H9 (cell line): ENCODE measurements at regions not wholly inside any gene's neighbourhood (a gene's known extent, or its start where the extent isn't known, plus 50 kb on each side); places are given as distances from the start of the nearest gene placed in this dataset.

Source experiments
- DNase-seq: peaks from one replicate; pipeline ENCODE4 v3.0.0-alpha.2; 2017
- H2AFZ ChIP-seq: one replicate; pipeline ENCODE4 v1.6.1; 2013; ENCODE audit warnings: mild to moderate bottlenecking, low read length, control low read depth, moderate library complexity
- H2AK5ac ChIP-seq: 2 replicates; pipeline ENCODE4 v1.6.1; 2013; ENCODE audit warnings: low read length, control low read depth, mixed read lengths; ENCODE audit not compliant: insufficient read length
- H2BK120ac ChIP-seq: one replicate; pipeline ENCODE4 v1.6.1; 2013; ENCODE audit warnings: low read depth, mild to moderate bottlenecking, low read length, control low read depth, inconsistent platforms; ENCODE audit not compliant: poor library complexity, severe bottlenecking
- H2BK12ac ChIP-seq: 2 replicates; pipeline ENCODE4 v1.6.1; 2013; ENCODE audit warnings: low read length, control low read depth, mixed read lengths, low read depth; ENCODE audit not compliant: insufficient read length
- H2BK15ac ChIP-seq: 2 replicates; pipeline ENCODE4 v1.6.1; 2013; ENCODE audit warnings: low read depth, low read length, control low read depth
- H2BK20ac ChIP-seq: one replicate; pipeline ENCODE4 v1.6.1; 2013; ENCODE audit warnings: low read depth, mild to moderate bottlenecking, low read length, control low read depth, inconsistent platforms; ENCODE audit not compliant: poor library complexity, severe bottlenecking
- H2BK5ac ChIP-seq: 2 replicates; pipeline ENCODE4 v1.6.1; 2013; ENCODE audit warnings: low read length, control low read depth, mixed read lengths; ENCODE audit not compliant: insufficient read length
- H3K14ac ChIP-seq: 2 replicates; pipeline ENCODE4 v1.6.1; 2013; ENCODE audit warnings: low read length, control low read depth; ENCODE audit not compliant: insufficient read depth
- H3K18ac ChIP-seq: 2 replicates; pipeline ENCODE4 v1.6.1; 2013; ENCODE audit warnings: low read depth, mild to moderate bottlenecking, mixed read lengths, low read length, control low read depth; ENCODE audit not compliant: insufficient read length
- H3K23ac ChIP-seq: 2 replicates; pipeline ENCODE4 v1.6.1; 2013; ENCODE audit warnings: low read length, control low read depth, mixed read lengths, low read depth; ENCODE audit not compliant: insufficient read length
- H3K23me2 ChIP-seq: 2 replicates; pipeline ENCODE4 v1.6.1; 2013; ENCODE audit warnings: low read depth, mild to moderate bottlenecking, mixed read lengths, low read length, control low read depth; ENCODE audit not compliant: insufficient read length, poor library complexity, severe bottlenecking
- H3K27ac ChIP-seq: 2 replicates; pipeline ENCODE4 v1.5.1; 2013; ENCODE audit warnings: low read length, control low read depth, mixed read lengths, low read depth; ENCODE audit not compliant: insufficient read length
- H3K27me3 ChIP-seq: 2 replicates; pipeline ENCODE4 v1.6.1; 2013; ENCODE audit warnings: low read length, control low read depth, inconsistent platforms; ENCODE audit not compliant: insufficient read depth
- H3K4ac ChIP-seq: 2 replicates; pipeline ENCODE4 v1.6.1; 2013; ENCODE audit warnings: low read depth, mild to moderate bottlenecking, control low read depth, inconsistent platforms, low read length, moderate library complexity
- H3K4me1 ChIP-seq: 2 replicates; pipeline ENCODE4 v1.6.1; 2013; ENCODE audit warnings: low read length, control low read depth, inconsistent platforms; ENCODE audit not compliant: insufficient read depth
- H3K4me2 ChIP-seq: 2 replicates; pipeline ENCODE4 v1.6.1; 2013; ENCODE audit warnings: low read length, control low read depth, mixed read lengths; ENCODE audit not compliant: insufficient read length, insufficient read depth
- H3K56ac ChIP-seq: 2 replicates; pipeline ENCODE4 v1.6.1; 2013; ENCODE audit warnings: low read depth, mild to moderate bottlenecking, mixed read lengths, low read length, control low read depth; ENCODE audit not compliant: insufficient read length
- H3K79me1 ChIP-seq: 2 replicates; pipeline ENCODE4 v1.6.1; 2013; ENCODE audit warnings: low read depth, mild to moderate bottlenecking, moderate library complexity, low read length, control low read depth, inconsistent platforms; ENCODE audit not compliant: insufficient read depth, poor library complexity, severe bottlenecking
- H3K79me2 ChIP-seq: 2 replicates; pipeline ENCODE4 v1.6.1; 2013; ENCODE audit warnings: low read length, control low read depth, inconsistent platforms; ENCODE audit not compliant: insufficient read depth
- H3K9ac ChIP-seq: 2 replicates; pipeline ENCODE4 v1.6.1; 2013; ENCODE audit warnings: low read length, control low read depth, mixed read lengths; ENCODE audit not compliant: insufficient read length; ENCODE audit errors: extremely low read depth
- H3K9me3 ChIP-seq: one replicate; pipeline ENCODE4 v1.6.1; 2013; ENCODE audit warnings: low read depth, low read length, inconsistent platforms; ENCODE audit not compliant: control insufficient read depth
- H3T11ph ChIP-seq: one replicate; pipeline ENCODE4 v1.6.1; 2013; ENCODE audit warnings: mild to moderate bottlenecking, low read length, control low read depth, inconsistent platforms
- H4K20me1 ChIP-seq: one replicate; pipeline ENCODE4 v1.6.1; 2013; ENCODE audit not compliant: control insufficient read depth, insufficient read length, insufficient read depth
- H4K5ac ChIP-seq: 2 replicates; pipeline ENCODE4 v1.6.1; 2013; ENCODE audit warnings: low read depth, mild to moderate bottlenecking, mixed read lengths, low read length, control low read depth; ENCODE audit not compliant: insufficient read length
- H4K8ac ChIP-seq: replicated peaks from 2 replicates; pipeline ENCODE4 v1.6.1; 2013; ENCODE audit warnings: low read length, control low read depth, mixed read lengths, low read depth; ENCODE audit not compliant: insufficient read length
- H4K91ac ChIP-seq: 2 replicates; pipeline ENCODE4 v1.6.1; 2013; ENCODE audit warnings: low read depth, mild to moderate bottlenecking, moderate library complexity, mixed read lengths, low read length, control low read depth; ENCODE audit not compliant: insufficient read length
- H3K27ac Mint-ChIP-seq, 3 experiments: 2 replicates in 2 of 3; 3 replicates in 1 of 3; pipeline ENCODE4 v1.8.0; 2020 to 2021; ENCODE audit warnings: mixed read lengths in 3 of 3, mild to moderate bottlenecking in 1 of 3, moderate library complexity in 1 of 3
- H3K27me3 Mint-ChIP-seq: 2 replicates; pipeline ENCODE4 v1.8.0; 2021; ENCODE audit warnings: low read depth, mild to moderate bottlenecking, moderate library complexity, mixed read lengths
- H3K36me3 Mint-ChIP-seq, 3 experiments: 2 replicates in 2 of 3; 3 replicates in 1 of 3; pipeline ENCODE4 v1.8.0; 2020 to 2021; ENCODE audit warnings: low read depth in 3 of 3, mixed read lengths in 3 of 3; ENCODE audit not compliant: insufficient read depth in 1 of 3
- H3K4me1 Mint-ChIP-seq, 2 experiments: 2 replicates each; pipeline ENCODE4 v1.8.0; 2020; ENCODE audit warnings: mixed read lengths in 2 of 2
- H3K4me3 Mint-ChIP-seq, 2 experiments: 2 replicates in 1 of 2; 3 replicates in 1 of 2; pipeline ENCODE4 v1.8.0; 2020 to 2021; ENCODE audit warnings: mild to moderate bottlenecking in 2 of 2, mixed read lengths in 2 of 2, moderate library complexity in 1 of 2
- H3K9me3 Mint-ChIP-seq, 2 experiments: 2 replicates in 1 of 2; 3 replicates in 1 of 2; pipeline ENCODE4 v1.8.0; 2020; ENCODE audit warnings: mild to moderate bottlenecking in 2 of 2, mixed read lengths in 2 of 2, moderate library complexity in 1 of 2
- WGBS: extraction: QIAGEN DNeasy Blood & Tissue Kit; methylation state at CpG from one replicate; pipeline ENCODE4 v1.1.7; 2013; ENCODE audit warnings: missing lambda C conversion rate, low lambda C conversion rate, mixed read lengths; ENCODE audit not compliant: insufficient read length; ENCODE audit errors: extremely low coverage; 5-methylcytosine and 5-hydroxymethylcytosine counted together
- TF ChIP-seq, protein P1 (sequence below): fragments of 200-600 bp; sonication (generic); conservative IDR thresholded peaks from 3 replicates; pipeline ENCODE4 v1.8.0; 2021; ENCODE audit warnings: antibody characterized with exemption, mild to moderate bottlenecking

DNA sequence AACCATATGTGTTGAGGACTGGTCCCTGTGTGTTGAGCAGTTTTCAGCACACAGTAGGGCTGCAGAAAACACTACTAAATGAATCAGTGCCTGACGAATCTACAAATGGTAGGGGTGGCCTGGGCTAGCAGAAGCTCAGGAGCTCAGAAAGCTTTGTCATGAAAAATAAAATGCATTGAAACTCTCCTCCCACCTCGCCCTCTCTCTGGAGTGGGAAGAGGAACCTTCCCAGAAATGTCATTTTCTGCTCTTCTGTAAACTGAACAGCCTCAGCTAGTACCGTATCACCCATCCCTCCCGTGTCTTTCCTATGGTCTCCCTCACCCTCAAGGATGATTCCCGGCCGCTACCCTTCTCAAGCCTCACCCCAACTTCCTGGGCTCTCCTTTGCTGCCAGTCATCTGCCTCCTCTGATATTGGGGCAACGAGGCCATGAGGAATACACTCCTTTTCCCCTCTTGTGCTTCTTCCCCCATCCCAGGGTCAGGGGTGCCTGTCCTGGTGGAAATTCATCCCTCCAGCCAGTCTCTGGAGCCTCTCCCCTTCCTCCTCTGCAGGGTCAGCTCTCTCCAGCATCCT lies 734.5 kb downstream of the PTPRU start:
- no peak overlapping the region for H2BK12ac ChIP-seq

More for the DNA sequence above, 734.5 kb downstream of the PTPRU start:
- no peak overlapping the region for H4K8ac ChIP-seq
- no peak overlapping the region for H3T11ph ChIP-seq
- H3K23ac ChIP-seq, result no peak overlapping the region
- no peaks in the 10 kb centered on the region for H3K79me2 ChIP-seq
- DNase-seq, result no peak
- H2BK5ac ChIP-seq, result no peak overlapping the region
- H3K4me1 ChIP-seq, result peaks cover 21% of the 10 kb centered on the region
- H3K18ac ChIP-seq, result no peak overlapping the region
- Mint-ChIP-seq H3K27me3 (peaks cover 30% of the 10 kb centered on the region), H3K27ac (peak overlapping the region in 2 of 3 experiments; percentile 58 to 78; a peak in 3 of 7 replicates), H3K9me3 (no peaks in the 10 kb centered on the region; a peak in 2 of 5 replicates), H3K4me1 (peaks cover 54 to 56% of the 10 kb centered on the region in 2 experiments), H3K36me3 (peaks cover 0 to 9% (median 3%) of the 10 kb centered on the region in 3 experiments; a peak in 2 of 7 replicates), H3K4me3 (no peak overlapping the region)
- no peaks in the 10 kb centered on the region for H3K9me3 ChIP-seq
- H3K4ac ChIP-seq, result no peak overlapping the region
- H3K56ac ChIP-seq, result no peak overlapping the region
- H4K91ac ChIP-seq, result no peak overlapping the region
- no peak overlapping the region for H3K27ac ChIP-seq
- no peak overlapping the region for H2BK15ac ChIP-seq
- H2BK20ac ChIP-seq, result no peak overlapping the region
- no peak overlapping the region for H3K4me2 ChIP-seq
- no peaks in the 10 kb centered on the region for H4K20me1 ChIP-seq
- peaks cover 2% of the 10 kb centered on the region; the same call in 1 of the 2 replicates for H3K27me3 ChIP-seq
- H3K23me2 ChIP-seq, result no peaks in the 10 kb centered on the region
- WGBS, result no CpG with 5 or more reads among the region's 7 CpGs
- no peak overlapping the region; the same call in 1 of the 2 replicates for H3K14ac ChIP-seq
- no peak overlapping the region for H2AK5ac ChIP-seq
- TF ChIP-seq, protein P1, sequence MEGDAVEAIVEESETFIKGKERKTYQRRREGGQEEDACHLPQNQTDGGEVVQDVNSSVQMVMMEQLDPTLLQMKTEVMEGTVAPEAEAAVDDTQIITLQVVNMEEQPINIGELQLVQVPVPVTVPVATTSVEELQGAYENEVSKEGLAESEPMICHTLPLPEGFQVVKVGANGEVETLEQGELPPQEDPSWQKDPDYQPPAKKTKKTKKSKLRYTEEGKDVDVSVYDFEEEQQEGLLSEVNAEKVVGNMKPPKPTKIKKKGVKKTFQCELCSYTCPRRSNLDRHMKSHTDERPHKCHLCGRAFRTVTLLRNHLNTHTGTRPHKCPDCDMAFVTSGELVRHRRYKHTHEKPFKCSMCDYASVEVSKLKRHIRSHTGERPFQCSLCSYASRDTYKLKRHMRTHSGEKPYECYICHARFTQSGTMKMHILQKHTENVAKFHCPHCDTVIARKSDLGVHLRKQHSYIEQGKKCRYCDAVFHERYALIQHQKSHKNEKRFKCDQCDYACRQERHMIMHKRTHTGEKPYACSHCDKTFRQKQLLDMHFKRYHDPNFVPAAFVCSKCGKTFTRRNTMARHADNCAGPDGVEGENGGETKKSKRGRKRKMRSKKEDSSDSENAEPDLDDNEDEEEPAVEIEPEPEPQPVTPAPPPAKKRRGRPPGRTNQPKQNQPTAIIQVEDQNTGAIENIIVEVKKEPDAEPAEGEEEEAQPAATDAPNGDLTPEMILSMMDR, result no peak
- no peak overlapping the region for H2AFZ ChIP-seq
- H4K5ac ChIP-seq, result no peak overlapping the region
- no peaks in the 10 kb centered on the region for H3K79me1 ChIP-seq
- H3K9ac ChIP-seq, result no peak overlapping the region
- no peak overlapping the region for H2BK120ac ChIP-seq
